ENCODE measurements at regions not wholly inside any gene's neighbourhood (a gene's known extent, or its start where the extent isn't known, plus 50 kb on each side); places are given as distances from the start of the nearest gene placed in this dataset.
"Not testable (repeated sequence)": the region's sequence is repeated elsewhere in the genome, so short reads cannot be mapped to it uniquely, and the experiment has no call there.

DNA sequence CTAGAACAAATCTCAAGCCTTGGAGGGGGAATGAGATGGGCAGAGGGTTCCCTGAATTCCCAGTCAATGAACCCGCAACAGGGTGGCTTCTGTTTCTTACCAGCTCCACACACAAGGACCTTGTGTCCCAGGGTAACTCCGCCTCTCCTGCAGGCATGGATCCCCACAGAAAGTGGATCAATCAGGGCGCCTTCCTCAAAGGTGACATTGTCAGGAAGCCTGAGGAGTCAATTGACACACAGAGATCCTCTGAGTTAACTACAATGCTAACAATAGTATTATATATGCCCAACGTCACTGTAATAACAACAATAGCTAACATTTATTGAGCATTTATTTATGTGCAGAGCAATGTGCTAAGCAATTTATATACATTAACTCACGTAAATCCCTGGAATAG lies 98.8 kb downstream of the TRIM69 start:
- TF ChIP-seq, protein P1, sequence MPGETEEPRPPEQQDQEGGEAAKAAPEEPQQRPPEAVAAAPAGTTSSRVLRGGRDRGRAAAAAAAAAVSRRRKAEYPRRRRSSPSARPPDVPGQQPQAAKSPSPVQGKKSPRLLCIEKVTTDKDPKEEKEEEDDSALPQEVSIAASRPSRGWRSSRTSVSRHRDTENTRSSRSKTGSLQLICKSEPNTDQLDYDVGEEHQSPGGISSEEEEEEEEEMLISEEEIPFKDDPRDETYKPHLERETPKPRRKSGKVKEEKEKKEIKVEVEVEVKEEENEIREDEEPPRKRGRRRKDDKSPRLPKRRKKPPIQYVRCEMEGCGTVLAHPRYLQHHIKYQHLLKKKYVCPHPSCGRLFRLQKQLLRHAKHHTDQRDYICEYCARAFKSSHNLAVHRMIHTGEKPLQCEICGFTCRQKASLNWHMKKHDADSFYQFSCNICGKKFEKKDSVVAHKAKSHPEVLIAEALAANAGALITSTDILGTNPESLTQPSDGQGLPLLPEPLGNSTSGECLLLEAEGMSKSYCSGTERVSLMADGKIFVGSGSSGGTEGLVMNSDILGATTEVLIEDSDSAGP (CRISPR knock-in tag; IDR thresholded peaks at IDR 0.05) = not testable (repeated sequence)
- TF ChIP-seq SIN3A (IDR thresholded peaks at IDR 0.05; ENCODE audit: borderline replicate concordance in 2 of 2, control insufficient read depth in 1 of 2, low read depth in 2 of 2, low read length in 2 of 2) = not testable (repeated sequence)

Data from K562 (cell line).